ENCODE measurements at regions not wholly inside any gene's neighbourhood (a gene's known extent, or its start where the extent isn't known, plus 50 kb on each side); places are given as distances from the start of the nearest gene placed in this dataset.

GRCh38 chr19:29293292-29293691 is 80.3 kb upstream of the UQCRFS1 start:
- DNase-seq: no peak

- no peak for DNase-seq
Measured at GRCh38 chr19:29293736-29294342, 80.9 kb upstream of the UQCRFS1 start.

DNA sequence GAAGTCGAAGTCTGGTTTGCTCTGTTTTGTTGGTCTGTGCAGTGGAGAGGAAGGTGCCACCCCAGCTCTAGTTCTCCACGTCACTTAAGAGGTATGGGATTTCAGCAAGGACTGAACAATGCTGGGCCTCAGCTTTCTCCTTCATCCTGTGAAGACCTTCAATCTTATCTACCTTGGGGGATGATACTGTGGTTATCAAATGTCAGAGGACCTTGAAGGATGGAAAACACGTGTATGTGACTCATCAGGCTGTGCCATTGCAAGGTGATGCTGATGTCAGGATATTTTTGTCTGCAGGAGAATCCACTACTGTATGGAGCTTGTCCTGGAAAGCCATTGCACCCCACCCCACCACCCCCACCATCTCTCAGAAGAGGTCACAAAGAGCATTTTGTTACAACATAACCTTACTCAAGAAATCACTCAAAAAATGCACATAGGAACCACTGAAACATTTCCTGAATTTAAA is 81.4 kb upstream of the UQCRFS1 start:
- no peak for DNase-seq

DNA sequence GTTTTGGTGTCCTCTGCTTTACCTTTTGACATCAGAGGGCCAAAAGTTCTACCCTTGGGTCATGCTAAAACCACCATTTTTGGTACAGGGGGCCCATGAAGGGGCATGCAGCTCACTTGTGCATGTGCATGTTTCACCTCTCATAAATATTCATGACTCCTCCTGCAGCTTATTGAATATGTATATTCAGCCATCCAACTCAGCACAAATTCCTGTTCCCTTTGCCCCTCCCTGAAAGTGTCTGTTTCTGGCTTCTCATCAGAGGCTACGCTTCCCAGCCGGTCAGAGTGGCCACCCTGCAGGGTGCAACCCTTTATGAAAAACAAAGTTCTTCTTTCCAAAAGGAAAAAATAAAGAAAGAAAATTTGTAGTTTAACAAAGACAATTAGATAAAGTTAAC is 82.3 kb upstream of the UQCRFS1 start:
- no peak for DNase-seq

GRCh38 chr19:29297381-29297780 is 84.4 kb upstream of the UQCRFS1 start:
- no peak for DNase-seq

DNA sequence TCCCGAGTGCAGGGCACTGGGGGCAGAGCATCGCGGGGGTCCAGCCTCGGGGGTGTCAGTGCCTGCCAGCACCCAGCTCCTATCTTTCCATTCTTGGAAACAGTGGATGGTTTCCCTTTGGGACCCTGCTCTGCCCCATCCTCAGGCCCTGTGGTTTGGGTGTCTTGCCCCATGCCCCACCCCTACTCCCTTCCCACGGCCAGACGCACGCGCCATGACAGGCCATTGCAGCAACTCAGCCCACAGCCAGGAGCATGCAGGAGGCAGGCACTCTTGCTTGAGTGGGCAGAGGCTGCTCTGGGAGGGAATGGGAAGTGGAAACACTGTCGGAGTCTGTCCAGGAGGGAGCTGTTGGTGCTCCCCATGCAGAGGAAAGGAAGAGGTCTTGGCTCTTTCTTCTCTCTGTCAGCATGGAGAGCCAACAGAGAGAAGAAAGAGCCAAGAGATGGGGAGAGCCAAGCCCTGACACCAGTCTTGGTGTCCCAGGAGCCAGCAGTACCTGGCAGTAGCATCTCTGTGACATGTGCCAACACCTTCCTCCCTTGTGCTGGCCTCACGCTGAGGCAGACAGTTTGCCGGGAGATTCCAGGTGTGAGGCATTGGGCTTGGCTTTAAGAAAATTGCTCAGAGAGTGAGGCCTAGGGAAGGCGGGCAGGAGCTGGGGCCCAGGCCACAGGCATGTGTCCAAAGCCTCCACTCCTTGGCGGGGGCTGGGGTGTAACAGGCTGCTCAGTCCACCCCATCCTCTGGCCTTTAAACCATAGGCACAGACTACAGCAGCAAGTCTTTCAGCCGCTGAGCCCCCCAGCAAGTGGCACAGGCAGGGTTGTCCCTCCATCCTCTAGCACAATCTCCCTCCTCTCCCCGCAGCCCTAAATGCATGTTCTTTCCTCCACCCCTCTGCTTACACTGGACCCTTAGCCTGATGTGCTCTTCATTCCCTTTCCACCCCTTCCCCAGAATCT is 86.7 kb upstream of the UQCRFS1 start:
- no peak for DNase-seq

GRCh38 chr19:29302002-29302928 is 89.3 kb upstream of the UQCRFS1 start:
- DNase-seq: no peak

- DNase-seq: no peak
Measured at GRCh38 chr19:29303069-29303718, 90.2 kb upstream of the UQCRFS1 start.

- no peak for DNase-seq
Measured at GRCh38 chr19:29303719-29304090, 90.8 kb upstream of the UQCRFS1 start.

DNA sequence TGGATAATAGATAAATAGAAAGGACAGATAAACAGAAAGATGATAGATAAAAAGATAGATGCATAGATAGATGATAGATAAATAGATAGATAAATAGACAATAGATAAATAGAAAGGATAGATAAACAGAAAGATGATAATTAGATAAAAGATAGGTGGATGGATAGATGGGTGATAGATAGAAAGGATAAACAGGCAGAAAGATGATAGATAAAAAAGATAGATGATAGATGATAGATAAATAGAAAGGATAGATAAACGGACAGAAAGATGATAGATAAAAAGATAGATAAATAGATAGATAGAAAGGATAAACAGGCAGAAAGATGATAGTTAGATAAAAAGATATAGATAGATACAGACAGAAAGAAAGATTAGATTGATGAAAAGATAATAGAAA is 92.3 kb upstream of the UQCRFS1 start:
- DNase-seq: no peak

GRCh38 chr19:29308977-29309590 is 96.1 kb upstream of the UQCRFS1 start:
- no peak for DNase-seq

GRCh38 chr19:29309637-29310036 is 96.7 kb upstream of the UQCRFS1 start:
- DNase-seq: no peak

- no peak for DNase-seq
Measured at GRCh38 chr19:29311191-29311790, 98.3 kb upstream of the UQCRFS1 start.

GRCh38 chr19:29315556-29316190 is 102.7 kb upstream of the UQCRFS1 start:
- no peak for DNase-seq

DNA sequence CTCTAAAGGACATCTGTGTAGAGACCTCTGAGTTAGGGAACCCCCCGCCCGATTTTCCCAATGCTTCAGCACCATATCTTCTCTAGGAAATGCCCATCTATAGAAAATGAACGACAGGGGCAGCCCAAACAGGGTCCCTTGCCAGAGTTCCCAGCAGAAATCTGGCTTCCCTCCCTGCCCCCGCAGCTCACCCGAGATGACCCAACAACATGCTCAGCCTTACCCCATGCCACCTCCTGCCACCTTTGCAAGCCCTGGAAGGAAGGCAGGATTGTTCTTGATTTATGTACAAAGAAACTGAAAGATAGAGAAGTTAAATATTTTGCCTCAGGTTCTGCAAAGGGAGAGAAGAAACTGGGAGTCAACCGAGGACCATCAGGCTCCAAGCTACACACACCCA is 105.6 kb upstream of the UQCRFS1 start:
- DNase-seq: no peak

GRCh38 chr19:29320086-29320485 is 107.1 kb upstream of the UQCRFS1 start:
- DNase-seq: no peak

GRCh38 chr19:29320618-29321017 is 107.7 kb upstream of the UQCRFS1 start:
- DNase-seq: no peak

DNA sequence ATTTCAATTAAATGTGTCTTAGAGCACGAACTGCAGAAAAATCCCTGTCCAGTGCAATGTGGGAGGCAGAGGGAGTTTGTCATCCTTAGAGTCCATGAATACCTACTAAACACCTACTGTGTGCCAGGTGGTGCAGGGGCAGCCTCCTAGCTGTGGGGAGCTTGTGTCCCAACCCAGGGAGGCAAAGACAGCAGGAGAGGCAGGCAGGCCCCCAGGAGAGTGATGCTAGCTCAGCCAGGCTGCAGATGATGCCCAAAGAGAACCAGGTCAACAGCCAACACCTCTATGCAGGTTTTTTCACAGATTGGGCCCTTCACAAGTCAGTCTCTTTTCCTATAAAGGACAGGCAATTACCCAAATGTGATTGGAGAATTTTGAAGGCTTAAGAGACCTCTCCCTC is 108.2 kb upstream of the UQCRFS1 start:
- no peak for DNase-seq

- no peak for DNase-seq
Measured at GRCh38 chr19:29323021-29323430, 110.1 kb upstream of the UQCRFS1 start.

DNA sequence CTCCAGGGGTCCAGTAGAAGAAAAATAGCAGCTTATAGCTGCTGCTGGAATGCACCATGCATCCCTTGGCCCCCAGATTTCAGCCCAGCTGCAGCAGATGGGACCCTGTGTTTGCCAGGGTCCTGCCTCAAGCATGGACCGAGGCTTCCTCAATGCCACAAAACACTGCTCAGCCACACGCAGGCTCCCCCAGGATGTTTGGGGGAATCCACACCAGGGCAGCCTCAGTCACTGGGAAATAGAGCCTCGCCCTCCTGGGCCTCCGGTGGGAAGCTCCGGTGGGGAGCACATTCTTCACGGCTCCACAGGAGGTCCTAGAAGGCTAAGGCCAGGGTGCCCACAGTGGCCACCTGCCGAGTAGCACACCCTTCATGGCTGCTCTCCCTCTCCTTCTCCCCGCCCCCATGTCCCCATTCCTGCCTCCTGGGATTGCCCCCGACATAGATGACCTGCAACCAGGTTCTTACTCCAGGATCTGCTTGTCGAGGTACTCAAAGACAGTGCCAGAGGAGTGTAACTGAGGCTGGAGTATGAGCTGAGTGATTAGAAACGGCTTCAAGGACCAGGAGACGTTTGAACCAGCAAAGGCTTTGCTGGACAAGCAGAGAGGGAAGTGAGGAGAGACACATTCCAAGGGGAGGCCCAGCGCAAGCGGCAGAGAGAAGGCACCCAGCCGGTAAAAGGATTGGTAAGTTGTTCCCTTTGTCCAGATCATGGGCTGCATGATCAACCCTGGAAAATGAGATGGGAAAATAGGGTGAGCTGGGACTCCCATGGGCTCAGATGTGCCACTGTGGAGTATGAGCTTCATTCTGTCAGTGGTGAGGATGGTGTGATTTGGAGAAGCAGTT is 110.7 kb upstream of the UQCRFS1 start:
- no peak for DNase-seq

Data from stimulated activated naive CD4-positive, alpha-beta T cell treated with Interleukin-2 at 50 U/mL for 16 hours (primary cell).